Neural cell (in vitro differentiated cells): ENCODE measurements at regions not wholly inside any gene's neighbourhood (a gene's known extent, or its start where the extent isn't known, plus 50 kb on each side); places are given as distances from the start of the nearest gene placed in this dataset.

Experiments
- H2AFZ ChIP-seq: fragments of 200-600, 300-800 bp; sonication (generic), shearing (Covaris generic); 2 replicates; pipeline ENCODE4 v1.6.0; 2014; ENCODE audit warnings: low read depth, mild to moderate bottlenecking, antibody characterized with exemption, low read length, moderate library complexity
- H3F3A ChIP-seq: fragments of 200-600 bp; shearing (Covaris generic); 2 replicates; pipeline ENCODE4 v1.6.1; 2016; ENCODE audit warnings: mild to moderate bottlenecking, moderate library complexity, mixed read lengths, antibody characterized with exemption, low read length; ENCODE audit not compliant: insufficient read depth, poor library complexity, severe bottlenecking
- H3K27ac ChIP-seq: fragments of 200-600, 300-800 bp; sonication (generic), shearing (Covaris generic); 2 replicates; pipeline ENCODE4 v1.5.1; 2014; ENCODE audit warnings: mild to moderate bottlenecking, low read length, moderate library complexity
- H3K27me3 ChIP-seq: fragments of 300-800, 200-600 bp; sonication (generic), shearing (Covaris generic); 2 replicates; pipeline ENCODE4 v1.6.0; 2014; ENCODE audit warnings: mild to moderate bottlenecking, low read depth, low read length, moderate library complexity; ENCODE audit not compliant: insufficient read depth
- H3K36me3 ChIP-seq: fragments of 300-800, 200-600 bp; sonication (generic), shearing (Covaris generic); 2 replicates; pipeline ENCODE4 v1.5.1; 2014; ENCODE audit warnings: mild to moderate bottlenecking, antibody characterized with exemption, low read length, moderate library complexity; ENCODE audit not compliant: insufficient read depth
- H3K4me2 ChIP-seq: fragments of 300-800, 200-600 bp; sonication (generic), shearing (Covaris generic); 2 replicates; pipeline ENCODE4 v1.6.0; 2014; ENCODE audit warnings: mild to moderate bottlenecking, low read length
- H3K4me3 ChIP-seq: fragments of 300-800, 200-600 bp; sonication (generic), shearing (Covaris generic); 2 replicates; pipeline ENCODE4 v1.5.1; 2014; ENCODE audit warnings: mild to moderate bottlenecking, low read length, moderate library complexity
- H3K79me2 ChIP-seq: fragments of 200-600 bp; shearing (Covaris generic); replicated peaks from 2 replicates; pipeline ENCODE4 v1.6.0; 2014; ENCODE audit warnings: mild to moderate bottlenecking, low read length, moderate library complexity; ENCODE audit not compliant: insufficient read depth
- H3K9ac ChIP-seq: fragments of 300-800, 200-600 bp; sonication (generic), shearing (Covaris generic); 2 replicates; pipeline ENCODE4 v1.6.1; 2016; ENCODE audit warnings: mild to moderate bottlenecking, low read length, mixed read lengths
- H3K9me2 ChIP-seq: fragments of 200-600 bp; shearing (Covaris generic); 2 replicates; pipeline ENCODE4 v1.6.1; 2016; ENCODE audit warnings: mild to moderate bottlenecking, low read length, mixed read lengths; ENCODE audit not compliant: insufficient read depth
- H3K9me3 ChIP-seq: fragments of 200-600, 300-800 bp; sonication (generic), shearing (Covaris generic); 2 replicates; pipeline ENCODE4 v1.6.1; 2016; ENCODE audit warnings: mild to moderate bottlenecking, mixed run types, low read length, moderate library complexity, mixed read lengths
- H4K20me1 ChIP-seq: fragments of 200-600 bp; shearing (Covaris generic); 2 replicates; pipeline ENCODE4 v1.6.1; 2016; ENCODE audit warnings: mild to moderate bottlenecking, mixed run types; ENCODE audit not compliant: insufficient read depth
- CTCF ChIP-seq: fragments of 450-650 bp; IDR thresholded peaks from 2 replicates; pipeline ENCODE4 v1.5.1; 2014; ENCODE audit warnings: antibody characterized with exemption, mild to moderate bottlenecking, moderate library complexity; ENCODE audit not compliant: poor library complexity, severe bottlenecking
- EP300 ChIP-seq: fragments of 450-650 bp; conservative IDR thresholded peaks from 2 replicates; pipeline ENCODE4 v1.6.1; 2014; ENCODE audit warnings: antibody characterized with exemption, mild to moderate bottlenecking, moderate library complexity; ENCODE audit not compliant: poor library complexity, severe bottlenecking
- EZH2 ChIP-seq: fragments of 200-600, 300-800 bp; shearing (Covaris generic), sonication (generic); IDR thresholded peaks from 2 replicates; pipeline ENCODE4 v1.6.1; 2014; ENCODE audit warnings: antibody characterized with exemption, low read length, borderline replicate concordance, mild to moderate bottlenecking; ENCODE audit not compliant: insufficient read depth, poor library complexity, severe bottlenecking
- MXI1 ChIP-seq: fragments of 450-650 bp; conservative IDR thresholded peaks from 2 replicates; pipeline ENCODE4 v1.6.1; 2014; ENCODE audit warnings: antibody characterized with exemption, mild to moderate bottlenecking; ENCODE audit not compliant: poor library complexity, severe bottlenecking
- POLR2AphosphoS5 ChIP-seq: IDR thresholded peaks from 2 replicates; pipeline ENCODE4 v1.6.1; 2012
- RAD21 ChIP-seq: fragments of 450-650 bp; conservative IDR thresholded peaks from 2 replicates; pipeline ENCODE4 v1.6.1; 2014; ENCODE audit warnings: antibody characterized with exemption, mild to moderate bottlenecking, moderate library complexity
- SMC3 ChIP-seq: fragments of 450-650 bp; conservative IDR thresholded peaks from 2 replicates; pipeline ENCODE4 v1.6.1; 2014; ENCODE audit warnings: antibody characterized with exemption, mild to moderate bottlenecking, moderate library complexity; ENCODE audit not compliant: poor library complexity
- TAF1 ChIP-seq: IDR thresholded peaks from 2 replicates; pipeline ENCODE4 v1.6.1; 2012; ENCODE audit warnings: low read depth
- TF ChIP-seq, protein P1 (sequence below): IDR thresholded peaks from 2 replicates; pipeline ENCODE4 v1.6.1; 2012; ENCODE audit warnings: borderline replicate concordance

GRCh38 chr2:188784269-188784762, 189.9 kb upstream of the COL3A1 start:
- Histone ChIP-seq H3K4me3 (no peak overlapping the region), H3K27ac (no peak overlapping the region), H3K4me2 (no peak overlapping the region), H3K9ac (no peak overlapping the region), H4K20me1 (no peaks in the 10 kb centered on the region), H3K36me3 (no peaks in the 10 kb centered on the region), H3K27me3 (no peaks in the 10 kb centered on the region), H3K9me3 (no peaks in the 10 kb centered on the region), H3K79me2 (no peaks in the 10 kb centered on the region), H3F3A (no peaks in the 10 kb centered on the region), H3K9me2 (no peaks in the 10 kb centered on the region), H2AFZ (no peak overlapping the region)
- no peak for TF ChIP-seq MXI1
- TF ChIP-seq, protein P1, sequence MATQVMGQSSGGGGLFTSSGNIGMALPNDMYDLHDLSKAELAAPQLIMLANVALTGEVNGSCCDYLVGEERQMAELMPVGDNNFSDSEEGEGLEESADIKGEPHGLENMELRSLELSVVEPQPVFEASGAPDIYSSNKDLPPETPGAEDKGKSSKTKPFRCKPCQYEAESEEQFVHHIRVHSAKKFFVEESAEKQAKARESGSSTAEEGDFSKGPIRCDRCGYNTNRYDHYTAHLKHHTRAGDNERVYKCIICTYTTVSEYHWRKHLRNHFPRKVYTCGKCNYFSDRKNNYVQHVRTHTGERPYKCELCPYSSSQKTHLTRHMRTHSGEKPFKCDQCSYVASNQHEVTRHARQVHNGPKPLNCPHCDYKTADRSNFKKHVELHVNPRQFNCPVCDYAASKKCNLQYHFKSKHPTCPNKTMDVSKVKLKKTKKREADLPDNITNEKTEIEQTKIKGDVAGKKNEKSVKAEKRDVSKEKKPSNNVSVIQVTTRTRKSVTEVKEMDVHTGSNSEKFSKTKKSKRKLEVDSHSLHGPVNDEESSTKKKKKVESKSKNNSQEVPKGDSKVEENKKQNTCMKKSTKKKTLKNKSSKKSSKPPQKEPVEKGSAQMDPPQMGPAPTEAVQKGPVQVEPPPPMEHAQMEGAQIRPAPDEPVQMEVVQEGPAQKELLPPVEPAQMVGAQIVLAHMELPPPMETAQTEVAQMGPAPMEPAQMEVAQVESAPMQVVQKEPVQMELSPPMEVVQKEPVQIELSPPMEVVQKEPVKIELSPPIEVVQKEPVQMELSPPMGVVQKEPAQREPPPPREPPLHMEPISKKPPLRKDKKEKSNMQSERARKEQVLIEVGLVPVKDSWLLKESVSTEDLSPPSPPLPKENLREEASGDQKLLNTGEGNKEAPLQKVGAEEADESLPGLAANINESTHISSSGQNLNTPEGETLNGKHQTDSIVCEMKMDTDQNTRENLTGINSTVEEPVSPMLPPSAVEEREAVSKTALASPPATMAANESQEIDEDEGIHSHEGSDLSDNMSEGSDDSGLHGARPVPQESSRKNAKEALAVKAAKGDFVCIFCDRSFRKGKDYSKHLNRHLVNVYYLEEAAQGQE, result no peak
- TF ChIP-seq POLR2AphosphoS5, result no peak
- TF ChIP-seq RAD21, result no peak
- TF ChIP-seq SMC3, result no peak
- TF ChIP-seq EZH2, result no peak
- TF ChIP-seq EP300, result no peak
- no peak for TF ChIP-seq TAF1
- TF ChIP-seq CTCF, result no peak

DNA sequence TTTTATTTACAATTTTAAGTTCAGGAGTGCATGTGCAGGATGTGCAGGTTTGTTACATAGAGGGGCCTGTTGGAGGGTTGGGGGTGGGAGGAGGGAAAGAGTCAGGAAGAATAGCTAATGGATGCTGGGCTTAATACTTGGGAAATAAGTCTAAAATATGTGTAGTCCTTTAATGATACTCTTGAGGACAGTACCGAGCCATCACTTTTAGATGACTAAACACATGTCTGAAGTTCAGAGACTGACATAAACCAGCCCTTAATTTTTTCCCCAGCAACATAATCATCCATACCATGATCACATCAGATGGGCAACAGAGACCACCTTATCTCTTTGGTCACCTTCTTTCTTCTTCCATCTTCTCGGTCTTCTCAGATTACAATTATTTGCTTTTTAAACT, 189.1 kb upstream of the COL3A1 start:
- Histone ChIP-seq H3K27me3 (no peaks in the 10 kb centered on the region), H3K9me2 (no peaks in the 10 kb centered on the region), H3K9me3 (no peaks in the 10 kb centered on the region), H3K27ac (no peak overlapping the region), H3K36me3 (no peaks in the 10 kb centered on the region), H4K20me1 (no peaks in the 10 kb centered on the region), H3K9ac (no peak overlapping the region), H3K4me2 (no peak overlapping the region), H3K79me2 (no peaks in the 10 kb centered on the region), H3K4me3 (no peak overlapping the region), H2AFZ (no peak overlapping the region), H3F3A (no peaks in the 10 kb centered on the region)
- TF ChIP-seq SMC3 (no peak), TAF1 (no peak), RAD21 (no peak), MXI1 (no peak), EP300 (no peak), EZH2 (no peak), POLR2AphosphoS5 (no peak), CTCF (no peak)
- TF ChIP-seq, protein P1, result no peak
